ENCODE measurements at regions not wholly inside any gene's neighbourhood (a gene's known extent, or its start where the extent isn't known, plus 50 kb on each side); places are given as distances from the start of the nearest gene placed in this dataset.

- TF ChIP-seq CTCF (IDR thresholded peaks at IDR 0.05): no peak
- no peak for TF ChIP-seq POLR2A (IDR thresholded peaks at IDR 0.05)
Measured at GRCh38 chr4:125750399-125750798, 435.6 kb downstream of the FAT4 start.
